CMK (cell line): ENCODE measurements at regions not wholly inside any gene's neighbourhood (a gene's known extent, or its start where the extent isn't known, plus 50 kb on each side); places are given as distances from the start of the nearest gene placed in this dataset.

Experiments used
- DNase-seq: peaks from one replicate; pipeline ENCODE4 v3.0.0-alpha.2; 2010; ENCODE audit warnings: low read depth

GRCh38 chr18:42632801-42633200 lies 482.7 kb downstream of the RIT2 start:
- no peak for DNase-seq

GRCh38 chr18:42635378-42636048 lies 480.0 kb downstream of the RIT2 start:
- DNase-seq: no peak

GRCh38 chr18:42636309-42636708 lies 479.2 kb downstream of the RIT2 start:
- no peak for DNase-seq

- DNase-seq: no peak
Observed at GRCh38 chr18:42640160-42640559, 475.3 kb downstream of the RIT2 start.

GRCh38 chr18:42641996-42642395 lies 473.5 kb downstream of the RIT2 start:
- no peak for DNase-seq

DNA sequence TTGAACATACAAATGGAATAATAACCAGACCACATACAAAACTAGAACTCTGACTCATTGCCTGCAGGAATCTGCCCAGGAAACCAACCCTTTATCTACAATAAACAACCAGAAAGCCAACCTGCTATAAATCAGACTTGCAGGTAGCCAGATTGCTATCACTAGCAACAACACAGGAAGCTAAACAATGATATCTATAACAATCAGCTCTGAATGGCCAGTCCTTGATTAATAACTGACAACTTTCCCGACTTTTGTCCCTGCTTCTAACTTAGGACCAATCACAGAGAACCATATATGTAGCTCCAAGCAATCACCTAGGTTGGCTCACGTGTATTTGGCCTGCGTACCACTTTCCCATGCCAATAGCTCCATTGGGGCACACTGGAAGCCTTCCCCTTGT lies 470.8 kb downstream of the RIT2 start:
- DNase-seq: no peak

GRCh38 chr18:42649331-42650035 lies 466.0 kb downstream of the RIT2 start:
- no peak for DNase-seq

DNA sequence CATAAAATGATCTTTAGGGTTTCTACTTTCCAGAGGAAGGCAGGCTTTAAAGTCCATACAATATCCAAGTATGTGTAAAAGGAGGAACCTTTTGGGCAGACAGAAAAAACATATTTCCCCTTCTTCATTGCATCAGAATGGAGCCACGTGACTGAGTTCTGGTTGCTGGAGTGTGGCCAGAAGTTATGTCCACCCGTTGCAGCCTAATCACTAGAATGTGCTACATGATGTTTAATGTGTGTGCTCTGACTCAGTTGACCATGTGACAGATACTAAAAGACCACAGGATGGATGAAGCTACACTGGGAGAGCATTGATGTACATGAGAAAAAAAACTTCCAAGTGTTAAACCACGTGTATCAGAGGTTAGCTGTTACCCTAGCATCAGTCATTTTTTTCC lies 460.9 kb downstream of the RIT2 start:
- no peak for DNase-seq

- no peak for DNase-seq
Observed at GRCh38 chr18:42657551-42657950, 457.9 kb downstream of the RIT2 start.

- DNase-seq: no peak
Observed at GRCh38 chr18:42658171-42658570, 457.3 kb downstream of the RIT2 start.

GRCh38 chr18:42659187-42659586 lies 456.3 kb downstream of the RIT2 start:
- DNase-seq: no peak

GRCh38 chr18:42670860-42671259 lies 444.6 kb downstream of the RIT2 start:
- no peak for DNase-seq

- DNase-seq: no peak
Observed at GRCh38 chr18:42675810-42676209, 439.7 kb downstream of the RIT2 start.

GRCh38 chr18:42683094-42683493 lies 432.4 kb downstream of the RIT2 start:
- DNase-seq: no peak

- no peak for DNase-seq
Observed at GRCh38 chr18:42689310-42689709, 426.2 kb downstream of the RIT2 start.
